Choroid plexus epithelial cell (primary cell): ENCODE measurements at regions not wholly inside any gene's neighbourhood (a gene's known extent, or its start where the extent isn't known, plus 50 kb on each side); places are given as distances from the start of the nearest gene placed in this dataset.
"Not testable (repeated sequence)": the region's sequence is repeated elsewhere in the genome, so short reads cannot be mapped to it uniquely, and the experiment has no call there.

ENCODE experiments used
- DNase-seq: peaks from one replicate; pipeline ENCODE4 v3.0.0-alpha.2; 2010; ENCODE audit warnings: low read depth
- H3K4me3 ChIP-seq: 2 replicates; pipeline ENCODE4 v1.5.1; 2011; ENCODE audit warnings: low read depth, mild to moderate bottlenecking, control low read depth, low read length, moderate library complexity
- TF ChIP-seq, protein P1 (sequence below): conservative IDR thresholded peaks from 2 replicates; pipeline ENCODE4 v1.5.1; 2011; ENCODE audit warnings: low read depth, mild to moderate bottlenecking, control low read depth, inconsistent platforms, low read length, moderate library complexity

DNA sequence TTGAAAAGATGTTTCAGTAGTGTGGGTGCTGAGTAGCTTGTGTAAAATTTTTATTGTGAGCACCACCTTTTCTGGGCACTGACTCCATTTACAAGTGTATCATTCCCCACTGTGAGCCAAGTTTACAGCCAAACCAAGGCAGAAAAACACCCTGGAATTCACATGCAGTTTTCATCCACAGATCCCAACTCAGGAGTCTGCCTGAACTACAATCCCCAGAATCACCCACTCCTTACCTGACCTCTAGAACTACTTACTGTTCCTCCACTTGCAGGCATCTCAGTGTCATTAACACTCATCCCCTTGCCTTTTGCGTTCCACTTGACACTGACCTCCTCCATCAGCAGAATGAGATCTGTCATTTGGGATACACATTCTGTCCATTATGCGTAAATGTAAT, 2042.6 kb upstream of the CDH6 start:
- TF ChIP-seq, protein P1, sequence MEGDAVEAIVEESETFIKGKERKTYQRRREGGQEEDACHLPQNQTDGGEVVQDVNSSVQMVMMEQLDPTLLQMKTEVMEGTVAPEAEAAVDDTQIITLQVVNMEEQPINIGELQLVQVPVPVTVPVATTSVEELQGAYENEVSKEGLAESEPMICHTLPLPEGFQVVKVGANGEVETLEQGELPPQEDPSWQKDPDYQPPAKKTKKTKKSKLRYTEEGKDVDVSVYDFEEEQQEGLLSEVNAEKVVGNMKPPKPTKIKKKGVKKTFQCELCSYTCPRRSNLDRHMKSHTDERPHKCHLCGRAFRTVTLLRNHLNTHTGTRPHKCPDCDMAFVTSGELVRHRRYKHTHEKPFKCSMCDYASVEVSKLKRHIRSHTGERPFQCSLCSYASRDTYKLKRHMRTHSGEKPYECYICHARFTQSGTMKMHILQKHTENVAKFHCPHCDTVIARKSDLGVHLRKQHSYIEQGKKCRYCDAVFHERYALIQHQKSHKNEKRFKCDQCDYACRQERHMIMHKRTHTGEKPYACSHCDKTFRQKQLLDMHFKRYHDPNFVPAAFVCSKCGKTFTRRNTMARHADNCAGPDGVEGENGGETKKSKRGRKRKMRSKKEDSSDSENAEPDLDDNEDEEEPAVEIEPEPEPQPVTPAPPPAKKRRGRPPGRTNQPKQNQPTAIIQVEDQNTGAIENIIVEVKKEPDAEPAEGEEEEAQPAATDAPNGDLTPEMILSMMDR = no peak
- H3K4me3 ChIP-seq = no peak overlapping the region
- no peak for DNase-seq

DNA sequence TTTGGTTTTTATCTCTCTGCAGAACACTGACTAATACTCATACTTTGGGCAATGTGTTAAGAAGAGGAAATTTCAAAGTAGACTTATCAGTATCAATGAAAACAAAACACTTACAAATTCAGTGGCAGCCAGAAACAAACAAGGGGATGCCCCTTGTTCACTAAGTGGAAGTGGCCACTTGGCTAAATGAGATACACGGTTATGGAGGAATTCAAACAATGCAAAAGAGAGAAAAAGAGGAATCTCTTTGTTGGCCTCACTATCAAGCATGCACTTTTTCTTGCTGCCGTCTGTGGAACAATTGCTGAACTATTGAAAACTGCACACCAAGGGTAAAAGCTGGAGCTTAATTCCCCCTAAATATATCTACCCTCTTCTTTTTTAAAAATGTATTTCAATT, 2044.9 kb upstream of the CDH6 start:
- no peak for DNase-seq
- H3K4me3 ChIP-seq = no peak overlapping the region
- TF ChIP-seq, protein P1 = no peak

DNA sequence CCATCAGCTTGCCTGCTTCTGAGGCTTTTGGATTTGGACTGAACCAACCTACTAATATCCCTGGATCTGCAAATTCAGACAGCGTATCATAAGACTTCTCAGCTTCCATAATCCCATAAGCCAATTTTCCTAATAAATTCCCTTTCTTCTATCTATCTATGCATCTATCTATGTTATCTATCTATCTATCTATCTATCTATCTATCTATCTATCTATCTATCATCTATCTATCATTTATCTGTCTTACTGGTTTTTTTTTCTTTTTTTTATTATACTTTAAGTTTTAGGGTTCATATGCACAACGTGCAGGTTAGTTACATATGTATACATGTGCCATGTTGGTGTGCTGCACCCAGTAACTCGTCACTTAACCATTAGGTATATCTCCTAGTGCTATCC, 2045.4 kb upstream of the CDH6 start:
- no peak for DNase-seq
- TF ChIP-seq, protein P1 = no peak
- no peak overlapping the region for H3K4me3 ChIP-seq

DNA sequence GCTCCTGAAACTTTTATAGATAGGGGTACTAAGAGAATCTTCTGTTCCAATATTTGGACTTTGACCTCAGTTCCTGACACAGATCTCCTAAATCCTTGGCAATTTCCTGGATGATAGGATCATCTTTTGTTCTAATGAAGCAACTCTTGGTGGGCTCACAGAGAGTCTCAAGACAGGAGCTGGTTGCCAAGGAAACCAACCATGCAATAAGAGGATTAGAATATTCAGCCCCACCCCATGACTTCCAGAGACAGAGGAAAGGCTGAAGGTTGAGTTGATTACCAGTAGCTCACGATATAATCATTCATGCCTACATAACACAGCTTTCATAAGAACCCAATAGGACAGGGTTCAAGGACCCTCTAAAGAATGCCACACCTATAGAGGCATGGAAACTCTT, 2050.2 kb upstream of the CDH6 start:
- H3K4me3 ChIP-seq = no peak overlapping the region
- TF ChIP-seq, protein P1 = no peak
- DNase-seq = no peak

DNA sequence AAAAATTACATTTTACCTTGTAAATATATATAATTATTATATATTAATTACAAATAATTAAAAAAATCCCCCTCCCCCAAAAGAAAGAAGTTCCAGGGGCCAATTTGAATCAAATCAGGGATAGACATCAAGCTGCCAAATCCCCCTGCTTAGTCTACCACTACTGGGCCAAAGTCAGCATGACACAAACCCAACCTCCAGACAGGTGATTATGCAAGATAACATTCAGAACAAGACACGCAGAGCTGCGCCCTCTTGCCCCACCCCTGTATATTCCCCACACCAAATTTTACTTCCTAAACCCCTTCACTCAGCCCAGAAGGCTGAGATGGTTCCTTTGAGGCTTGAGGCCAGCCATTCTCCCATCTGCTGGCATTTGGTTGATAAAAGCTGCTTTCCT, 2059.1 kb upstream of the CDH6 start:
- no peak overlapping the region for H3K4me3 ChIP-seq
- DNase-seq = no peak
- TF ChIP-seq, protein P1 = no peak

DNA sequence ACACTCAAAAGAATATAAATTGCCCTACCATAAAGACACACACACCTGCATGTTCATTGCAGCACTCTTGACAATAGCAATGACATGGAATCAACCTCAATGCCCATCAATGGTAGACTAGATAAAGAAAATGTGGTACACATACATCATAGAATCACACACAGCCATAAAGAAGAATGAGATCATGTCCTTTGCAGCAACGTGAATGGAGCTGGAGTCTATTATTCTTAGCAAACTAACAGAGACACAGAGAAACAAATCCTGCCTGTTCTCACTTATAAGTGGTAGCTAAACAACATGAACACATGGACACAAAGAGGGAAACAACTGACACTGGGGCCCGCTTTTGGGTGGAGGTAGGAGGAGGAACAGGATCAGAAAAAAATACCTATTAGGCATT, 2062.2 kb upstream of the CDH6 start:
- no peak overlapping the region for H3K4me3 ChIP-seq
- DNase-seq = no peak
- TF ChIP-seq, protein P1 = no peak

DNA sequence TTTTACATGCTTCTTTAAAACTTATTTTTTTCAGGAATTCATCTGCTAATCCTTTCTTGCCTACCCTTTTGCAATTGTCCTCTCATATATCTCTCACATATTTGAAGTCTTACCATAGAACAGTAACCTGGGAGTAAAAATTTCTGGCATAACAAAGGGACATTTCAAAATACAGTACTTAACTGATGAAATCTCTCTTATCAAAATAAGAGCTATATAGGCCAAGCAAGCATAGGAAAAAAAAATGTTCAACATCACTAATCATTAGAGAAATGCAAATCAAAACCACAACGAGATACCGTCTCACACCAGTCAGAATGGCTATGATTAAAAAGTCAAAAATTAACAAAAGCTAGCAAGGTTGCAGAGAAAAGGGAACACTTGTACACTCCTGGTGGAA, 2062.7 kb upstream of the CDH6 start:
- no peak for DNase-seq
- TF ChIP-seq, protein P1 = no peak
- H3K4me3 ChIP-seq = no peak overlapping the region

DNA sequence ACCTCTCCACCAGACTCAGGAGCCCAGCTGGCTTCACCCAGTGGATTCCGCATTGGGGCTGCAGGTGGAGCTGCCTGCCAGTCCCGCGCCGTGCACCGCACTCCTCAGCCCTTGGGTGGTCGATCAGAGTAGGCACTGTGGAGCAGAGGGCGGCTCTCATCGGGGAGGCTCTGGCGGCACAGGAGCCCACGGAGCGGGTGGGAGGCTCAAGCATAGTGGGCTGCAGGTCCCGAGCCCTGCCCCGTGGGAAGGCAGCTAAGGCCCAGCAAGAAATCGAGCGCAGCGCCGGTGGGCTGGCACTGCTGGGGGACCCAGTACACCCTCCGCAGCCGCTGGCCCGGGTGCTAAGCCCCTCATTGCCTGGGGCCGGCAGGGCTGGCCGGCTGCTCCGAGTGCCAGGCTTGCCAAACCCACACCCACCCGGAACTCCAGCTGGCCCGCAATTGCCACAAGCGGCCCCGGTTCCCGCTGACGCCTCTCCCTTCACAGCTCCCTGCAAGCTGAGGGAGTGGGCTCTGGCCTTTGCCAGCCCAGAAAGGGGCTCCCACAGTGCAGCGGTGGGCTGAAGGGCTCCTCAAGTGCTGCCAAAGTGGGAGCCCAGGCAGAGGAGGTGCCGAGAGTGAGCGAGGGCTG, 2065.8 kb upstream of the CDH6 start:
- not testable (repeated sequence) for H3K4me3 ChIP-seq, DNase-seq

DNA sequence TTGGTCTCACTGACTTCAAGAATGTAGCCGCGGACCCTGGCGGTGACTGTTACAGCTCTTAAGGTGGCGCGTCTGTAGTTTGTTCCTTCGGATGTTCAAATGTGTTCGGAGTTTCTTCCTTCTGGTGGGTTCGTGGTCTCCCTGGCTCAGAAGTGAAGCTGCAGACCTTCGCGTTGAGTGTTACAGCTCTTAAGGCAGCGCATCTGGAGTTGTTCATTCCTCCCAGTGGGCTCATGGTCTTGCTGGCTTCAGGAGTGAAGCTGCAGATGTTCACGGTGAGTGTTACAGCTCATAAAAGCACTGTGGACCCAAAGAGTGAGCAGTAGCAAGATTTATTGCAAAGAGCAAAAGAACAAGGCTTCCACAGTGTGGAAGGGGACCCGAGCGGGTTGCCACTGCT, 2067.0 kb upstream of the CDH6 start:
- DNase-seq, H3K4me3 ChIP-seq: not testable (repeated sequence)
